ENCODE measurements at regions not wholly inside any gene's neighbourhood (a gene's known extent, or its start where the extent isn't known, plus 50 kb on each side); places are given as distances from the start of the nearest gene placed in this dataset.

GRCh38 chr18:64713284-64713683 is 564.4 kb upstream of the LINC00305 start:
- TF ChIP-seq POLR2AphosphoS5 (IDR thresholded peaks at IDR 0.05; ENCODE audit: insufficient read depth in 1 of 2, low read depth in 1 of 2) (no peak), CTCF (IDR thresholded peaks at IDR 0.05) (no peak)
